GM23248 (cell line): ENCODE measurements at regions not wholly inside any gene's neighbourhood (a gene's known extent, or its start where the extent isn't known, plus 50 kb on each side); places are given as distances from the start of the nearest gene placed in this dataset.
A peak's percentile ranks its signal among the peaks of the same experiment; 100 is the strongest.

ENCODE experiments used
- DNase-seq: peaks from one replicate; pipeline ENCODE4 v3.0.0-alpha.2; 2015
- H2AFZ ChIP-seq: fragments of 200-600 bp; sonication (generic); 2 replicates; pipeline ENCODE4 v1.6.1; 2016; ENCODE audit warnings: antibody characterized with exemption
- H3F3A ChIP-seq: fragments of 200-600 bp; sonication (generic); 2 replicates; pipeline ENCODE4 v1.6.1; 2016; ENCODE audit warnings: mild to moderate bottlenecking, antibody characterized with exemption, mixed run types; ENCODE audit not compliant: insufficient read depth
- H3K27ac ChIP-seq: fragments of 200-600 bp; sonication (generic); 2 replicates; pipeline ENCODE4 v1.5.1; 2016; ENCODE audit warnings: mild to moderate bottlenecking
- H3K27me3 ChIP-seq: fragments of 200-600 bp; sonication (generic); replicated peaks from 2 replicates; pipeline ENCODE4 v1.6.1; 2016; ENCODE audit warnings: mild to moderate bottlenecking; ENCODE audit not compliant: insufficient read depth
- H3K36me3 ChIP-seq: fragments of 200-600 bp; sonication (generic); 2 replicates; pipeline ENCODE4 v1.6.1; 2016; ENCODE audit warnings: low read depth, mild to moderate bottlenecking
- H3K4me1 ChIP-seq: fragments of 200-600 bp; sonication (generic); 2 replicates; pipeline ENCODE4 v1.6.1; 2016; ENCODE audit warnings: mild to moderate bottlenecking; ENCODE audit not compliant: insufficient read depth
- H3K4me2 ChIP-seq: fragments of 200-600 bp; sonication (generic); one replicate; pipeline ENCODE4 v1.6.1; 2016; ENCODE audit warnings: mild to moderate bottlenecking; ENCODE audit not compliant: unreplicated experiment
- H3K4me3 ChIP-seq: fragments of 200-600 bp; sonication (generic); 2 replicates; pipeline ENCODE4 v1.5.1; 2016; ENCODE audit warnings: mild to moderate bottlenecking
- H3K79me2 ChIP-seq: fragments of 200-600 bp; sonication (generic); 2 replicates; pipeline ENCODE4 v1.6.1; 2016; ENCODE audit warnings: mild to moderate bottlenecking; ENCODE audit not compliant: insufficient read depth
- H3K9ac ChIP-seq: fragments of 200-600 bp; sonication (generic); 2 replicates; pipeline ENCODE4 v1.6.1; 2016; ENCODE audit warnings: mild to moderate bottlenecking
- H3K9me2 ChIP-seq: fragments of 200-600 bp; sonication (generic); 2 replicates; pipeline ENCODE4 v1.6.1; 2016; ENCODE audit warnings: mixed run types, mild to moderate bottlenecking, moderate library complexity; ENCODE audit not compliant: insufficient read depth
- H3K9me3 ChIP-seq: fragments of 200-600 bp; sonication (generic); one replicate; pipeline ENCODE4 v1.6.1; 2017; ENCODE audit warnings: low read depth
- H4K20me1 ChIP-seq: fragments of 200-600 bp; sonication (generic); 2 replicates; pipeline ENCODE4 v1.6.0; 2016; ENCODE audit not compliant: insufficient read depth
- EZH2 ChIP-seq: fragments of 200-600 bp; sonication (generic); IDR thresholded peaks from 2 replicates; pipeline ENCODE4 v1.6.1; 2018; ENCODE audit warnings: antibody characterized with exemption, mild to moderate bottlenecking; ENCODE audit not compliant: insufficient read depth, poor library complexity, severe bottlenecking
- EZH2phosphoT487 ChIP-seq: fragments of 200-600 bp; sonication (generic); IDR thresholded peaks from 2 replicates; pipeline ENCODE4 v1.6.1; 2018; ENCODE audit warnings: antibody characterized with exemption, moderate library complexity, mild to moderate bottlenecking, low read depth; ENCODE audit not compliant: insufficient read depth
- whole genome bisulfite sequencing, 2 experiments: methylation state at CpG; one replicate each; pipeline ENCODE4 v1.1.6; 2015 to 2017; ENCODE audit warnings: low lambda C conversion rate in 2 of 2, low coverage in 1 of 2; ENCODE audit errors: missing lambda C conversion rate in 2 of 2; 5-methylcytosine and 5-hydroxymethylcytosine counted together
- in situ Hi-C: fragments of 300-500 bp; cut with MboI; formaldehyde crosslinking; loops from 2 replicates; pipeline ENCODE4 v1.15.0; 2020

GRCh38 chr20:4490045-4490444, 196.2 kb upstream of the PRNP start:
- H2AFZ ChIP-seq, result no peak overlapping the region

GRCh38 chr20:4488407-4489339, 197.6 kb upstream of the PRNP start:
- H4K20me1 ChIP-seq, result no peaks in the 10 kb centered on the region
- H3K9me3 ChIP-seq, result no peaks in the 10 kb centered on the region
- peaks cover 3% of the 10 kb centered on the region; the same call in 1 of the 2 replicates for H3K9me2 ChIP-seq
- in situ Hi-C loops, result no loop called here
- DNase-seq, result peak; percentile 94
- 84 to 86% methylated on average over 9 of the region's 9 CpGs for WGBS, 2 experiments
- H3K4me2 ChIP-seq, result peak overlapping the region; percentile 3
- H3K4me3 ChIP-seq, result no peak overlapping the region
- H3K27me3 ChIP-seq, result no peaks in the 10 kb centered on the region
- H3K4me1 ChIP-seq, result peaks cover 44% of the 10 kb centered on the region
- no peak for TF ChIP-seq EZH2phosphoT487
- TF ChIP-seq EZH2, result no peak
- no peak overlapping the region for H3K9ac ChIP-seq
- H2AFZ ChIP-seq, result peak overlapping the region; percentile 37; the same call in 1 of the 2 replicates
- H3F3A ChIP-seq, result peaks cover 35% of the 10 kb centered on the region
- H3K79me2 ChIP-seq, result no peaks in the 10 kb centered on the region
- no peaks in the 10 kb centered on the region for H3K36me3 ChIP-seq
- peak overlapping the region; percentile 66 for H3K27ac ChIP-seq

More at GRCh38 chr20:4490045-4490444, 196.2 kb upstream of the PRNP start:
- WGBS, 2 experiments, result 81 to 90% methylated on average over 3 of the region's 3 CpGs
- no peak for TF ChIP-seq EZH2phosphoT487
- TF ChIP-seq EZH2, result no peak
- no peaks in the 10 kb centered on the region for H3K79me2 ChIP-seq
- peaks cover 35% of the 10 kb centered on the region for H3F3A ChIP-seq
- H3K27ac ChIP-seq, result peak overlapping the region; percentile 36
- H3K4me1 ChIP-seq, result peaks cover 38% of the 10 kb centered on the region
- H3K9ac ChIP-seq, result no peak overlapping the region
- H3K9me3 ChIP-seq, result no peaks in the 10 kb centered on the region
- H3K4me2 ChIP-seq, result no peak overlapping the region
- no peak overlapping the region for H3K4me3 ChIP-seq
- no peaks in the 10 kb centered on the region for H3K27me3 ChIP-seq
- in situ Hi-C loops, result no loop called here
- no peaks in the 10 kb centered on the region for H3K36me3 ChIP-seq
- peaks cover 3% of the 10 kb centered on the region; the same call in 1 of the 2 replicates for H3K9me2 ChIP-seq
- H4K20me1 ChIP-seq, result no peaks in the 10 kb centered on the region
- no peak for DNase-seq

- H3K27ac ChIP-seq, result no peak overlapping the region
- H3K79me2 ChIP-seq, result no peaks in the 10 kb centered on the region
- in situ Hi-C loops, result no loop called here
Measured at GRCh38 chr20:4484379-4484997, 201.8 kb upstream of the PRNP start.

DNA sequence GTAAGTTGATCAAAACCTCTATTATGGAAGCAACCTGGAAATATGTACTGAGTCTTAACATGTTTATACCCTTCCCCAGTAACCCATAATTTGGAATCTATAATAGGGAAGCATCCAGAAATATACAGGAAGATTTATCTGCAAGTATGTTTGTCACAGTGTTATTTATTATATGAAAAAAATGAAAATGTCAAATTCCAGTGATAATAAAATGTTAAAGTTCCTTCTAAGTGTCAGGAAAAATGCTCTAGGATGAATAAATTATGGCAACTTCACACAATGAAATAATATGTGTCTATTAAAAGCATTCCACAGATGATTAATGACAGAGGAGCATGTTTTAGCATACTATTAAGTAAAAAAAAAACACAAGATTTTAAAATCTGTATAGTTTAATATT, 202.3 kb upstream of the PRNP start:
- Histone ChIP-seq H3K36me3 (no peaks in the 10 kb centered on the region), H3K4me3 (no peak overlapping the region), H3K9ac (no peak overlapping the region), H2AFZ (no peak overlapping the region), H4K20me1 (no peaks in the 10 kb centered on the region), H3K27ac (no peak overlapping the region), H3K79me2 (no peaks in the 10 kb centered on the region), H3K4me1 (peaks cover 15% of the 10 kb centered on the region), H3K9me2 (no peaks in the 10 kb centered on the region), H3K4me2 (peak overlapping the region; percentile 16), H3F3A (peaks cover 12% of the 10 kb centered on the region), H3K9me3 (no peaks in the 10 kb centered on the region), H3K27me3 (no peaks in the 10 kb centered on the region)
- DNase-seq, result no peak
- in situ Hi-C loops, result no loop called here
- TF ChIP-seq EZH2phosphoT487 (no peak), EZH2 (no peak)

More at GRCh38 chr20:4484379-4484997, 201.8 kb upstream of the PRNP start:
- no peak overlapping the region for H3K4me3 ChIP-seq
- H3F3A ChIP-seq, result peaks cover 17% of the 10 kb centered on the region
- H3K9me2 ChIP-seq, result no peaks in the 10 kb centered on the region
- H4K20me1 ChIP-seq, result no peaks in the 10 kb centered on the region
- H3K27me3 ChIP-seq, result no peaks in the 10 kb centered on the region
- H3K9me3 ChIP-seq, result no peaks in the 10 kb centered on the region
- TF ChIP-seq EZH2 (no peak), EZH2phosphoT487 (no peak)
- no peak overlapping the region for H2AFZ ChIP-seq
- peaks cover 20% of the 10 kb centered on the region for H3K4me1 ChIP-seq
- H3K4me2 ChIP-seq, result no peak overlapping the region
- WGBS, 2 experiments, result 57 to 63% methylated on average over 5 of the region's 5 CpGs
- DNase-seq, result no peak
- no peak overlapping the region for H3K9ac ChIP-seq
- no peaks in the 10 kb centered on the region for H3K36me3 ChIP-seq
